ENCODE measurements at regions not wholly inside any gene's neighbourhood (a gene's known extent, or its start where the extent isn't known, plus 50 kb on each side); places are given as distances from the start of the nearest gene placed in this dataset.
"Not testable (repeated sequence)": the region's sequence is repeated elsewhere in the genome, so short reads cannot be mapped to it uniquely, and the experiment has no call there.

GRCh38 chr9:75810063-75810462 is 80.4 kb upstream of the PCSK5 start:
- no peak for DNase-seq

GRCh38 chr9:75811692-75812091 is 78.8 kb upstream of the PCSK5 start:
- DNase-seq: no peak

GRCh38 chr9:75812141-75812540 is 78.3 kb upstream of the PCSK5 start:
- DNase-seq: no peak

DNA sequence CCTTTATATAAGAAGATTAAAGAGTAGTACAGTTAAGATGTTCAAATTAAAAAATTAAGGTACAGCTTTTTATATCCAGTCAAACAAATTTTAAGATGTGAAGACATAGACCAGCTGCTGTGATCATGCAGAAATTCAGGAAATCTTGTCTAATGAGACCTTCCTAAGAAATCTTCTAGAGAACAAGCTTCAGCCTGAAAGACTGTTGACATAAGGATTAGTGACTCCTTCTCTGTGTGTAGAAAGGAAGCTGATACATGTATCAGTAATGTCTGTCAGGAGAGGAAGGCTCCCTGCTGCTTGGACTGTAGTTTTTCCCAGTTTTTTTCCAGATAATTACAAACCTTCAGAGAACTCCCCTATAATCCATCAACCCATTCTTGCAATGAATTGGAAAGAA is 75.8 kb upstream of the PCSK5 start:
- DNase-seq: no peak

DNA sequence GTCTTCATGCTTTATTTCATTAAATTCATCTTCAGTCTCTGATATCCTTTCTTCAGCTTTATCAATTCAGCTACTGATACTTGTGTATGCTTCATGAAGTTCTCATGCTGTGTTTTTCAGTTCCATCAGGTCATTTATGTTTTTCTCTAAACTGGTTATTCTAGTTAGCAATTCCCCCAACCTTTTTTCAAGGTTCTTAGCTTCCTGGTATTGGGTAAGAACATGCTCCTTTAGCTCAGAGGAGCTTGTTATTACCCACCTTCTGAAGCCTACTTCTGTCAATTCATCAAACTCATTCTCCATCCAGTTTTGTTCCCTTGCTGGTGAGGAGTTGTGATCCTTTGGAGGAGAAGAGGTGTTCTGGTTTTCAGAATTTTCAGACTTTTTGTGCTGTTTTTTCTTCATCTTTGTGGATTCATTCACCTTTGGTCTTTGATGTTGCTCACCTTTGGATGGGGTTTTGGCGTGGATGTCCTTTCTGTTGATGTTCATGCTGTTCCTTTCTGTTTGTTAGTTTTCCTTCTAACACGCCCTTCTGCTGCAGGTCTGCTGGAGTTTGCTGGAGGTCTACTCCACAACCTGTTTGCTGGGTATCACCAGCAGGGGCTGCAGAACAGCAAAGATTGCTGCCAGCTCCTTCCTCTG is 69.9 kb upstream of the PCSK5 start:
- DNase-seq: not testable (repeated sequence)

DNA sequence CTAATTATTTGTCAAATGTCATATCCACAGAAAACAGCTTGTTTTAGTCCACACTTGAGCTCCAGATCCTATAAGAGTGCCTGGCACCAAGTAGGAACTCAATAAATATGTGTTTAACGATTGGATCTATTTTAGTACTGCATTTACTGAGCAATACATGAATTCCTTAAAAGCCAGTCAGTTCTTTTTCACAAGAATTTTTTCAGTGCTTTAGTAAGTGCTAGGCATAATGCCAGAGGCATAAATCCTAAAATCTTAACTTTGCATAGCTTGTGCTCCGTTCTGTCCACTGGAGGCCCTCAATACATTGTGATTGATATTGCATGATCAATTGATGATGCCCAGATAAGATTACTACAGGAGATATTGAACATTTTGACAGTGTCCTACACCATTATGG is 67.3 kb upstream of the PCSK5 start:
- no peak for DNase-seq

GRCh38 chr9:75824816-75825568 is 65.5 kb upstream of the PCSK5 start:
- DNase-seq: no peak

DNA sequence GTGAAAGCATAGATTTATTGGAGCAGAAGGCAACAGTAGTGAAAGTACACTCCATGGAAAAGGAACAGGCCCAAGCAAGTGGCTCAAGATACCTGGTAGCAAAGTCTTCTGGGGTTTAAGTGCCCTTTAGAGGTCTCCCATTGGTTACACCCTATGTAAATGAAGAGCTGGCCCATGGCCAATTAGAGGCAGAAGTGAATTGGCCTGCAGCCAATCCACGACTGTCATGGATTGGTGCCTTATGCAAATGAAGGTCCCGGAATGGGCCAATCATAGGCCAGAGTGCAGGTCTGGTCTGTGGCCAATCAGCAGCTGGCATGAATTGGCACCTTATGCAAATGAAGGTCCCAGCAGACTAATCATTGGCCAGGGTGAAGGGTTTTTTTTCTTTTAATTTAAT is 64.2 kb upstream of the PCSK5 start:
- DNase-seq: no peak

DNA sequence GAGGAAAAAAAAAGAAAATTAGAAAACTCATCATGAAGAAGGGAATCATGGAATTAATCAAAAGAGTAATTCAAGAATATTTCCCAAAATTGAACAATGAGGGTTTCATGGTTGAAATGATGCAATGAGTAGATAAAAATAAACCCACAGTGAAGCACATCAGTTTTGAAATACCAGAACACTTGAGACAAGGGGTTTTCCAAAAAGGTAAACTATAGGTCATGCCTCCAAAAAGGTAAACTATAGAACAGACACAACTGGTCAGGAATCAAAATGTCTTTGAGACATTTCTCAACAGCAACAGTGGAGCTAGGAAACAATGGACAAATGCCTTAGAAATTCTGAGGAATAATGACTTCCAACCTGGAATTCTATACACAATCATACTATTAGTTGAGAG is 60.2 kb upstream of the PCSK5 start:
- no peak for DNase-seq

DNA sequence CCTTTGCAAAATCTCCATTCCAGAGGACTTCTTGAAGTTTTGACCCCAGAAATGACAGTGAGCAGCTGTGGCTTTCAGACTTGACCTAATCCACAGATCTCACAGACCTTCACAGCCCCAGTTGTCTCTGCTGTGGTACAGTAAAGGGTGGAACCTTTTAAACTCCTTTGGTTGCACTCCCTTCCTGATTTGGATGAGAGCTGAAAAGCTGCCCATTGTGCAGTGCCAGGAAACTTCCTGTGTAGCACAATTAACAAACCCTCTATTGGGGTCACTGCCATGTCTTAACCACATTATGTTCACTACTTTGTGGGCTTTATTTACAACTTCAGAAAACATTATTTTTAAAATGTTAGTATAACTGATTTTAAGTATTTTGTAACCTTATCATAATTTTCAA is 56.7 kb upstream of the PCSK5 start:
- DNase-seq: no peak

GRCh38 chr9:75834878-75835277 is 55.6 kb upstream of the PCSK5 start:
- no peak for DNase-seq
